ENCODE measurements at regions not wholly inside any gene's neighbourhood (a gene's known extent, or its start where the extent isn't known, plus 50 kb on each side); places are given as distances from the start of the nearest gene placed in this dataset.
"Not testable (repeated sequence)": the region's sequence is repeated elsewhere in the genome, so short reads cannot be mapped to it uniquely, and the experiment has no call there.

GRCh38 chr13:97768134-97768533 lies 185.3 kb upstream of the IPO5 start:
- no peaks in the 10 kb centered on the region for H3K27me3 ChIP-seq
- TF ChIP-seq POLR2A (IDR thresholded peaks at IDR 0.05) (no peak), CTCF (IDR thresholded peaks at IDR 0.05) (no peak)
- no peaks in the 10 kb centered on the region for H3K36me3 ChIP-seq
- no peaks in the 10 kb centered on the region for H3K4me1 ChIP-seq
- no peak overlapping the region for H3K27ac ChIP-seq
- no peaks in the 10 kb centered on the region for H3K9me3 ChIP-seq
- DNase-seq, result no peak
- H3K4me3 ChIP-seq, result no peak overlapping the region

- not testable (repeated sequence) for H3K4me3 ChIP-seq, H3K27ac ChIP-seq, H3K4me1 ChIP-seq, H3K27me3 ChIP-seq, H3K36me3 ChIP-seq, DNase-seq, H3K9me3 ChIP-seq
Measured at GRCh38 chr13:97770231-97770630, 183.2 kb upstream of the IPO5 start.

DNA sequence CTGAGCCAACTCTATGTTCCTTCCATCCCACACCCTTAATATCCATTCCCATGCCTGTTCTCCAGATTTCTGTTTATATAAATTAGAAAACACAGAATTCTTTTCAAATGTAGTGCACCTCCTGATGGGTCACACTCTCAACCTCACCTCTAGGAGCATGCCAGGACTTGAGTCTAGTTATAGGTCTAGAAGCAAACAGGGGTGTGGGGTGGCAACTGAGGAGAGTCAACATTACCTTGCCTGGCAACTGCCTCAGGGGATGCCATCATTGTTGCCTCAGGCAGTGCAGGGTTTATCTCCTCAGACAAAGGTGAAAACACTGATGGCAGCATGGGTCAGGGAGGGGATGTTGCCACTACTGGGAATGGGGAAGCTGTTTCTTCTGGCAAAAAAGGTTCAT lies 181.0 kb upstream of the IPO5 start:
- not testable (repeated sequence) for H3K4me3 ChIP-seq, H3K4me1 ChIP-seq, H3K27me3 ChIP-seq, H3K9me3 ChIP-seq, DNase-seq, H3K27ac ChIP-seq, H3K36me3 ChIP-seq

DNA sequence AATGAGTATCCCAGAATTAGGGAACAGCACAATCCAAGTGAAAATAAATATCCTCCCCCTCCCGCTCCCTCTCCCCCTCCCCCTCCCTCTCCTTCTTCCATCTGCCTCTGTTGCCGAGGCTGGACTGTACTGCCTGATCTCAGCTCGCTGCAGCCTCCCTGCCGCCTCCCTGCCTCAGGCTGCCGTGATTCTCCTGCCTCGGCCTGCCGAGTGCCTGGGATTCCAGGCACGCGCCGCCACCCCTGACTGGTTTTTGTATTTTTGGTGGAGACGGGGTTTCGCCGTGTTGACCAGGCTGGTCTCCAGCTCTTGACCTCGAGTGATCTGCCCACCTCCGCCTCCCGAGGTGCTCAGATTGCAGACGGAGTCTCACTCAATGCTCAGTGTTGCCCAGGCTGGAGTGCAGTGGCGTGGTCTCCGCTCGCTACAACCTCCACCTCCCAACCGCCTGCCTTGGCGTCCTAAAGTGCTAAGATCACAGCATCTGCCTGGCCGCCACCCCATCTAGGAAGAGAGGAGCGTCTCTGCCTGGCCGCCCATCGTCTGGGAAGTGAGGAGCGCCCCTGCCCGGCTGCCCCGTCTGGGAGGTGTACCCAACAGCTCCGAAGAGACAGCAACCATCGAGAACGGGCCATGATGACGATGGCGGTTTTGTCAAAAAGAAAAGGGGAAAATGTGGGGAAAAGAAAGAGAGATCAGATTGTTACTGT lies 178.9 kb upstream of the IPO5 start:
- not testable (repeated sequence) for H3K27ac ChIP-seq, H3K4me1 ChIP-seq

GRCh38 chr13:97780486-97780885 lies 173.0 kb upstream of the IPO5 start:
- H3K4me1 ChIP-seq, result no peaks in the 10 kb centered on the region
- H3K4me3 ChIP-seq, result no peak overlapping the region
- H3K9me3 ChIP-seq, result no peaks in the 10 kb centered on the region
- H3K36me3 ChIP-seq, result no peaks in the 10 kb centered on the region
- H3K27me3 ChIP-seq, result no peaks in the 10 kb centered on the region
- no peak overlapping the region for H3K27ac ChIP-seq
- no peak for TF ChIP-seq POLR2A (IDR thresholded peaks at IDR 0.05)
- TF ChIP-seq CTCF (IDR thresholded peaks at IDR 0.05), result no peak
- no peak for DNase-seq

More for the DNA sequence above, 178.9 kb upstream of the IPO5 start:
- not testable (repeated sequence) for H3K27me3 ChIP-seq, H3K9me3 ChIP-seq, DNase-seq, H3K4me3 ChIP-seq, H3K36me3 ChIP-seq

DNA sequence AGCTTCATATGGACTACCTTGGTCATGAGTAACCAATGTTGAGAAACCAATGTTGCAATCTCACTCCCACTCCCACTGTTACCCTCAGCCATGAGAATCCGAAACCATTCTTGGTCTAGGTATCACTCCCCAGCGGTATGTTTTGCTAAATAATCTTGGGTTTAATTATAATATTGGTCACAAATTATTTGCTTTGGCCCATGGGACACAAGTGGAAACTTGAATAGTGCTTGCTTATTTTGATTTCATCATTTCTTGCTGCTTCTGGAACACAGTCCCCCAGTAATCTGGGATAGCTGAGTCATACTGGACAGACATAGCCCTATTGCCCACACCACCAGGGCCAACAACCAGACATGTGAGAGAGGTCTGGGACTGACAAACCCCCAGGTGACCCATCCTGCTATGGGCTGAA lies 171.6 kb upstream of the IPO5 start:
- no peaks in the 10 kb centered on the region for H3K27me3 ChIP-seq
- no peak for DNase-seq
- no peaks in the 10 kb centered on the region for H3K36me3 ChIP-seq
- H3K9me3 ChIP-seq, result no peaks in the 10 kb centered on the region
- no peaks in the 10 kb centered on the region for H3K4me1 ChIP-seq
- TF ChIP-seq POLR2A (IDR thresholded peaks at IDR 0.05) (no peak), CTCF (IDR thresholded peaks at IDR 0.05) (no peak)
- H3K4me3 ChIP-seq, result no peak overlapping the region
- no peak overlapping the region for H3K27ac ChIP-seq

GRCh38 chr13:97786510-97786909 lies 167.0 kb upstream of the IPO5 start:
- DNase-seq, result no peak
- Histone ChIP-seq H3K4me3 (no peak overlapping the region), H3K36me3 (no peaks in the 10 kb centered on the region), H3K4me1 (no peaks in the 10 kb centered on the region), H3K9me3 (no peaks in the 10 kb centered on the region), H3K27me3 (no peaks in the 10 kb centered on the region), H3K27ac (no peak overlapping the region)
- TF ChIP-seq POLR2A (IDR thresholded peaks at IDR 0.05) (no peak), CTCF (IDR thresholded peaks at IDR 0.05) (no peak)
